Memory B cell (primary cell): ENCODE measurements at regions not wholly inside any gene's neighbourhood (a gene's known extent, or its start where the extent isn't known, plus 50 kb on each side); places are given as distances from the start of the nearest gene placed in this dataset.

Source experiments
- ATAC-seq: fragments of 150-1000 bp; cut with Tn5 transposase; 2 replicates; pipeline ENCODE4 v1.10.0; 2021; ENCODE audit warnings: low read depth, mild to moderate bottlenecking, moderate library complexity
- DNase-seq, 2 donors: peaks; one replicate each; pipeline ENCODE4 v3.0.0; 2022; ENCODE audit warnings: low spot score in 2 of 2
- H3K27ac Mint-ChIP-seq: one replicate; pipeline ENCODE4 v1.8.0; 2022; ENCODE audit warnings: mild to moderate bottlenecking, moderate library complexity, mixed read lengths
- H3K27me3 Mint-ChIP-seq: one replicate; pipeline ENCODE4 v1.8.0; 2022; ENCODE audit warnings: mixed read lengths
- H3K36me3 Mint-ChIP-seq: one replicate; pipeline ENCODE4 v1.8.0; 2022; ENCODE audit warnings: mild to moderate bottlenecking, mixed read lengths
- H3K4me1 Mint-ChIP-seq: one replicate; pipeline ENCODE4 v1.8.0; 2022; ENCODE audit warnings: mixed read lengths
- H3K4me3 Mint-ChIP-seq: one replicate; pipeline ENCODE4 v1.8.0; 2022; ENCODE audit warnings: mild to moderate bottlenecking, moderate library complexity, mixed read lengths
- H3K9me3 Mint-ChIP-seq: one replicate; pipeline ENCODE4 v1.8.0; 2022; ENCODE audit warnings: mixed read lengths

GRCh38 chr4:30783751-30784150 is 63.6 kb downstream of the PCDH7 start:
- H3K27ac Mint-ChIP-seq: no peak overlapping the region
- ATAC-seq: no peak

GRCh38 chr4:30789219-30789671 is 69.1 kb downstream of the PCDH7 start:
- no peak for DNase-seq
- no peak for ATAC-seq
- no peaks in the 10 kb centered on the region for H3K27me3 Mint-ChIP-seq
- no peaks in the 10 kb centered on the region for H3K9me3 Mint-ChIP-seq
- no peaks in the 10 kb centered on the region for H3K36me3 Mint-ChIP-seq
- H3K4me3 Mint-ChIP-seq: no peak overlapping the region
- no peak overlapping the region for H3K27ac Mint-ChIP-seq
- no peaks in the 10 kb centered on the region for H3K4me1 Mint-ChIP-seq

More at GRCh38 chr4:30783751-30784150, 63.6 kb downstream of the PCDH7 start:
- Mint-ChIP-seq H3K4me3 (no peak overlapping the region), H3K9me3 (peaks cover 1% of the 10 kb centered on the region), H3K4me1 (no peaks in the 10 kb centered on the region), H3K27me3 (no peaks in the 10 kb centered on the region), H3K36me3 (no peaks in the 10 kb centered on the region)
- no peak for DNase-seq

GRCh38 chr4:30790123-30790522 is 70.0 kb downstream of the PCDH7 start:
- no peak for DNase-seq
- Mint-ChIP-seq H3K4me1 (no peaks in the 10 kb centered on the region), H3K4me3 (no peak overlapping the region), H3K9me3 (no peaks in the 10 kb centered on the region), H3K36me3 (no peaks in the 10 kb centered on the region), H3K27me3 (no peaks in the 10 kb centered on the region), H3K27ac (no peak overlapping the region)
- ATAC-seq: no peak

GRCh38 chr4:30790998-30791397 is 70.8 kb downstream of the PCDH7 start:
- ATAC-seq (no peak), DNase-seq (no peak)
- Mint-ChIP-seq H3K27ac (no peak overlapping the region), H3K36me3 (no peaks in the 10 kb centered on the region), H3K4me3 (no peak overlapping the region), H3K9me3 (no peaks in the 10 kb centered on the region), H3K4me1 (no peaks in the 10 kb centered on the region), H3K27me3 (no peaks in the 10 kb centered on the region)

GRCh38 chr4:30792601-30793000 is 72.4 kb downstream of the PCDH7 start:
- no peak for DNase-seq
- Mint-ChIP-seq H3K27me3 (no peaks in the 10 kb centered on the region), H3K36me3 (no peaks in the 10 kb centered on the region), H3K9me3 (no peaks in the 10 kb centered on the region), H3K27ac (no peak overlapping the region), H3K4me3 (no peak overlapping the region), H3K4me1 (no peaks in the 10 kb centered on the region)
- no peak for ATAC-seq

- Mint-ChIP-seq H3K27me3 (no peaks in the 10 kb centered on the region), H3K9me3 (peaks cover 15% of the 10 kb centered on the region), H3K4me3 (no peak overlapping the region), H3K4me1 (no peaks in the 10 kb centered on the region), H3K27ac (no peak overlapping the region), H3K36me3 (no peaks in the 10 kb centered on the region)
- ATAC-seq (no peak), DNase-seq (no peak)
Measured at GRCh38 chr4:30801876-30802275, 81.7 kb downstream of the PCDH7 start.

- peaks cover 15% of the 10 kb centered on the region for H3K9me3 Mint-ChIP-seq
- H3K27me3 Mint-ChIP-seq: no peaks in the 10 kb centered on the region
- DNase-seq (no peak), ATAC-seq (no peak)
- no peaks in the 10 kb centered on the region for H3K36me3 Mint-ChIP-seq
- no peak overlapping the region for H3K27ac Mint-ChIP-seq
- no peaks in the 10 kb centered on the region for H3K4me1 Mint-ChIP-seq
- H3K4me3 Mint-ChIP-seq: no peak overlapping the region
Measured at GRCh38 chr4:30802622-30803323, 82.6 kb downstream of the PCDH7 start.

- Mint-ChIP-seq H3K27me3 (no peaks in the 10 kb centered on the region), H3K4me3 (no peak overlapping the region), H3K9me3 (peaks cover 5% of the 10 kb centered on the region), H3K27ac (no peak overlapping the region), H3K36me3 (no peaks in the 10 kb centered on the region), H3K4me1 (no peaks in the 10 kb centered on the region)
- DNase-seq: no peak
- no peak for ATAC-seq
Measured at GRCh38 chr4:30808276-30808675, 88.1 kb downstream of the PCDH7 start.

GRCh38 chr4:30811296-30811695 is 91.1 kb downstream of the PCDH7 start:
- H3K4me1 Mint-ChIP-seq: no peaks in the 10 kb centered on the region
- H3K36me3 Mint-ChIP-seq: no peaks in the 10 kb centered on the region
- DNase-seq: no peak
- no peak for ATAC-seq
- no peak overlapping the region for H3K27ac Mint-ChIP-seq
- H3K27me3 Mint-ChIP-seq: no peaks in the 10 kb centered on the region
- H3K4me3 Mint-ChIP-seq: no peak overlapping the region
- H3K9me3 Mint-ChIP-seq: peaks cover 1% of the 10 kb centered on the region

GRCh38 chr4:30815685-30816084 is 95.5 kb downstream of the PCDH7 start:
- H3K4me1 Mint-ChIP-seq: no peaks in the 10 kb centered on the region
- H3K9me3 Mint-ChIP-seq: peaks cover 2% of the 10 kb centered on the region
- no peak for ATAC-seq
- DNase-seq: no peak
- no peak overlapping the region for H3K27ac Mint-ChIP-seq
- H3K4me3 Mint-ChIP-seq: no peak overlapping the region
- H3K27me3 Mint-ChIP-seq: no peaks in the 10 kb centered on the region
- H3K36me3 Mint-ChIP-seq: no peaks in the 10 kb centered on the region

- no peaks in the 10 kb centered on the region for H3K27me3 Mint-ChIP-seq
- no peak for DNase-seq
- no peaks in the 10 kb centered on the region for H3K4me1 Mint-ChIP-seq
- H3K27ac Mint-ChIP-seq: no peak overlapping the region
- H3K9me3 Mint-ChIP-seq: peaks cover 2% of the 10 kb centered on the region
- no peak for ATAC-seq
- H3K4me3 Mint-ChIP-seq: no peak overlapping the region
- H3K36me3 Mint-ChIP-seq: no peaks in the 10 kb centered on the region
Measured at GRCh38 chr4:30817447-30817846, 97.3 kb downstream of the PCDH7 start.

- H3K4me3 Mint-ChIP-seq: no peak overlapping the region
- no peak for DNase-seq
- ATAC-seq: no peak
- H3K27me3 Mint-ChIP-seq: no peaks in the 10 kb centered on the region
- H3K27ac Mint-ChIP-seq: no peak overlapping the region
- H3K36me3 Mint-ChIP-seq: no peaks in the 10 kb centered on the region
- peaks cover 2% of the 10 kb centered on the region for H3K9me3 Mint-ChIP-seq
- H3K4me1 Mint-ChIP-seq: no peaks in the 10 kb centered on the region
Measured at GRCh38 chr4:30818541-30818940, 98.4 kb downstream of the PCDH7 start.

GRCh38 chr4:30821275-30821674 is 101.1 kb downstream of the PCDH7 start:
- Mint-ChIP-seq H3K4me3 (no peak overlapping the region), H3K4me1 (no peaks in the 10 kb centered on the region), H3K27ac (no peak overlapping the region), H3K9me3 (peaks cover 3% of the 10 kb centered on the region), H3K27me3 (no peaks in the 10 kb centered on the region), H3K36me3 (no peaks in the 10 kb centered on the region)
- ATAC-seq: no peak
- DNase-seq: no peak

- Mint-ChIP-seq H3K27me3 (no peaks in the 10 kb centered on the region), H3K27ac (no peak overlapping the region), H3K4me3 (no peak overlapping the region), H3K36me3 (no peaks in the 10 kb centered on the region), H3K9me3 (peaks cover 3% of the 10 kb centered on the region), H3K4me1 (no peaks in the 10 kb centered on the region)
- ATAC-seq (no peak), DNase-seq (no peak)
Measured at GRCh38 chr4:30821859-30822612, 101.9 kb downstream of the PCDH7 start.
